Epithelial cell of proximal tubule (primary cell): ENCODE measurements at regions not wholly inside any gene's neighbourhood (a gene's known extent, or its start where the extent isn't known, plus 50 kb on each side); places are given as distances from the start of the nearest gene placed in this dataset.

ENCODE experiments used
- DNase-seq: peaks from one replicate; pipeline ENCODE4 v3.0.0-alpha.2; 2011; ENCODE audit warnings: low read depth
- H3K4me3 ChIP-seq: 2 replicates; pipeline ENCODE4 v1.5.1; 2011; ENCODE audit warnings: low read depth, mild to moderate bottlenecking, low read length
- CTCF ChIP-seq: conservative IDR thresholded peaks from 2 replicates; pipeline ENCODE4 v1.5.1; 2012; ENCODE audit warnings: low read depth, mild to moderate bottlenecking, low read length

GRCh38 chr4:100953616-100954015 lies 393.7 kb downstream of the PPP3CA start:
- TF ChIP-seq CTCF: no peak
- no peak overlapping the region for H3K4me3 ChIP-seq
- no peak for DNase-seq

DNA sequence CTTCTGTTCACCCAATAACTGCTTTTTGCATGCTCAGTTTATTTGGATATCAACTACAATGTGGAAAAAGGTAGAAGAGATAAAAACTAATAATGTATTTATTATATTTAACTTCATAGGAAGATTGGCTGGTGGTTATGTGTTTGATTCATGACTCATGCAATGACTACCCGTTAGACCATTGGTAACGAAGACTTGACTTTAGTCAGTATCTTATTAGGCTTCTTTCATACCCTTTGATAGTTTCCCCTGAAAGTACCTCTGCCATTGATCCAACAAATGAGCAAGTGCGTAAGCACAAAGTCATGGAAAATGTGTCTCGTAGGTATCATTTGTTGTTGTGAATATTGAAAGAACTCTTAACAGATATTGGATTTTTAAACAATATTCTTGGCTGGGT lies 394.7 kb downstream of the PPP3CA start:
- no peak for DNase-seq
- no peak overlapping the region for H3K4me3 ChIP-seq
- TF ChIP-seq CTCF: no peak

GRCh38 chr4:100949350-100949935 lies 397.9 kb downstream of the PPP3CA start:
- no peak overlapping the region for H3K4me3 ChIP-seq
- TF ChIP-seq CTCF: no peak
- DNase-seq: no peak

GRCh38 chr4:100948911-100949310 lies 398.4 kb downstream of the PPP3CA start:
- no peak overlapping the region for H3K4me3 ChIP-seq
- no peak for TF ChIP-seq CTCF
- DNase-seq: no peak

- TF ChIP-seq CTCF: no peak
- DNase-seq: no peak
- no peak overlapping the region for H3K4me3 ChIP-seq
Measured at GRCh38 chr4:100945789-100946188, 401.5 kb downstream of the PPP3CA start.

- no peak for TF ChIP-seq CTCF
- DNase-seq: no peak
Measured at GRCh38 chr4:100938698-100939097, 408.6 kb downstream of the PPP3CA start.

DNA sequence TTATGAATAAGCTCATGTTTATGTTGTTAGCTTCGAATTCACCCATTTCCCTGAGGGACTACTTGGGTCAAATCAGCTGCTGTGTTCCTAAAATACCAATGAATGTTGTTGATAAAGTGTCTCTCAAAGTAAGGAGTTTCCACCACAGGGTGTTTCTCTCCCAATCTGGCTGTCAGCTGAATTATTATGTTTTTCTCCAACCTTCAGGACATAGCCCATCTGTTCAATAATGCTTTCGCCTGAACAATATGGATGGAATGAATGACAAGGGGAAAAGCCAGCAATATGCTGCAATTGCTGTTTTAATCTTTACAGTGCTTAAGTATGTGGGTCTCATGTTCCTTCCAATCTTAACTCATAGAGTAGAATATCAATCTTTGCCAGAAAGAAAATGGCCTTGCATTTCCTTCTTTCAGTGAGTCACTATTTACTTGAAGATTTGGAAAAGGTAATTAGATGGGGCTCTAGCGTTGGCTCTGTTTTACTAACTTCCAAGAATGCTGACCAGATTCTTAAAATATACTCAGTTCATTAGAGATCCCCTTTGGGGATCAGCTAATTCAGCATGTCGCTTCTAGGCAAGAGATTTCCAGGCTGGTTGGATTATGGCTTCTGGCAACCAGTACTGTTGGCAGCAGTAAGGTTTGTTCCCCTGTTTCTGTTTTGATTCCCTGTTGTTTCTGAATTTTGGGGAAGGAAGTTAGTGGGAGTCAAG lies 410.5 kb downstream of the PPP3CA start:
- TF ChIP-seq CTCF: no peak
- no peak for DNase-seq
- H3K4me3 ChIP-seq: no peak overlapping the region

More at GRCh38 chr4:100938698-100939097, 408.6 kb downstream of the PPP3CA start:
- no peak overlapping the region for H3K4me3 ChIP-seq
